ENCODE measurements at regions not wholly inside any gene's neighbourhood (a gene's known extent, or its start where the extent isn't known, plus 50 kb on each side); places are given as distances from the start of the nearest gene placed in this dataset.
"Not testable (repeated sequence)": the region's sequence is repeated elsewhere in the genome, so short reads cannot be mapped to it uniquely, and the experiment has no call there.

DNA sequence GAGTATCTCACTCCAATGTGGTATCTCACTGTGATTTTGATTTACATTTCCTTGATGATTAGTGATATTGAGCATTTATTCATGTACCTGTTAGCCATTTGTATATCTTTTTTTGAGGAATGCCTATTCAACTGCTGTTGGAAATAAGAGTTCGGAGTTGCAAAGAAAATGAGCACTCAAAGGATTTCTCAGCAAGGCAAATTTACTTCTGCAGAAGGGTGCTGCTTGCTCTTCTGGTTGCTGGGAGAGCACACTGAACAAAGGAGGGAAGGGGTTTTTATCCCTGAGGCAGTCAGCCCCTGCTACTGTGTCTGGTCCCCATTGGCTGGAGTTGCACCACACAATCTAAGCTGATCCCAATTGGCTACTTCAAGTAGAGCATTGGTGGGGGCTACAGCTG is 822.4 kb upstream of the ADGRB3 start:
- Histone ChIP-seq H3K27ac (replicated peaks) (no peak overlapping the region), H3K36me3 (no peaks in the 10 kb centered on the region), H3K9me3 (replicated peaks) (peaks cover 54% of the 10 kb centered on the region), H3K4me1 (no peaks in the 10 kb centered on the region), H3K4me3 (no peak overlapping the region), H3K27me3 (ENCODE audit: low read depth) (no peaks in the 10 kb centered on the region)
- no peak for DNase-seq
- intact Hi-C loops (cut with micrococcal nuclease): no loop called here
- no peak for TF ChIP-seq CTCF (IDR thresholded peaks at IDR 0.05; ENCODE audit: borderline replicate concordance)

DNA sequence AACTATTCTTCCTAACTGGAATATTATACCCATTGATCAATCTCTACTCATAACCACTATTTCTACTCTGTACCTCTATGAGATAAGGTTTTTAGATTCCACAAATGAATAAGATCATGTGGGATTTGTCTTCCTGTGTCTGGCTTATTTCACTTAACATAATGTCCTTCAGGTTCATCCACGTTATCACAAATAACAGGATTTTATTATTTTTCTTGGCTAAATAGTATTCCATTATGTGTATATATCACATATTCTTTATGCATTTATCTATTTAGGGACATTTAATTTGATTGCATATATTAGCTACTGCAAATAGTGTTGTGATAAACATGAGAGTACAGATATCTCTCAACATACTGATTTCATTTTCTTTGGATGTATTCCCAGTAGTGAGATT is 823.0 kb upstream of the ADGRB3 start:
- H3K4me3 ChIP-seq: no peak overlapping the region
- DNase-seq: no peak
- H3K9me3 ChIP-seq (replicated peaks): peaks cover 54% of the 10 kb centered on the region
- no peak for TF ChIP-seq CTCF (IDR thresholded peaks at IDR 0.05; ENCODE audit: borderline replicate concordance)
- no peaks in the 10 kb centered on the region for H3K4me1 ChIP-seq
- intact Hi-C loops (cut with micrococcal nuclease): no loop called here
- H3K27me3 ChIP-seq (ENCODE audit: low read depth): no peaks in the 10 kb centered on the region
- H3K36me3 ChIP-seq: no peaks in the 10 kb centered on the region
- H3K27ac ChIP-seq (replicated peaks): no peak overlapping the region

GRCh38 chr6:67811239-67812037 is 823.6 kb upstream of the ADGRB3 start:
- no peak for DNase-seq
- Histone ChIP-seq H3K4me1 (no peaks in the 10 kb centered on the region), H3K9me3 (replicated peaks) (peaks cover 60% of the 10 kb centered on the region), H3K4me3 (no peak overlapping the region), H3K36me3 (no peaks in the 10 kb centered on the region), H3K27ac (replicated peaks) (no peak overlapping the region), H3K27me3 (ENCODE audit: low read depth) (no peaks in the 10 kb centered on the region)
- no peak for TF ChIP-seq CTCF (IDR thresholded peaks at IDR 0.05; ENCODE audit: borderline replicate concordance)
- intact Hi-C loops (cut with micrococcal nuclease): no loop called here

- intact Hi-C loops (cut with micrococcal nuclease); H3K36me3 ChIP-seq: not testable (repeated sequence)
Measured at GRCh38 chr6:67804808-67805207, 830.3 kb upstream of the ADGRB3 start.

GRCh38 chr6:67802771-67803170 is 832.3 kb upstream of the ADGRB3 start:
- H3K27ac ChIP-seq (replicated peaks): no peak overlapping the region
- intact Hi-C loops (cut with micrococcal nuclease): no loop called here
- peaks cover 65% of the 10 kb centered on the region for H3K9me3 ChIP-seq (replicated peaks)
- no peaks in the 10 kb centered on the region for H3K36me3 ChIP-seq
- H3K27me3 ChIP-seq (ENCODE audit: low read depth): no peaks in the 10 kb centered on the region
- H3K4me3 ChIP-seq: no peak overlapping the region
- TF ChIP-seq CTCF (IDR thresholded peaks at IDR 0.05; ENCODE audit: borderline replicate concordance): no peak
- H3K4me1 ChIP-seq: no peaks in the 10 kb centered on the region
- no peak for DNase-seq

More at GRCh38 chr6:67804808-67805207, 830.3 kb upstream of the ADGRB3 start:
- H3K27me3 ChIP-seq (ENCODE audit: low read depth); H3K27ac ChIP-seq (replicated peaks); H3K4me1 ChIP-seq; H3K4me3 ChIP-seq; DNase-seq: not testable (repeated sequence)
- peaks cover 55% of the 10 kb centered on the region for H3K9me3 ChIP-seq (replicated peaks)

DNA sequence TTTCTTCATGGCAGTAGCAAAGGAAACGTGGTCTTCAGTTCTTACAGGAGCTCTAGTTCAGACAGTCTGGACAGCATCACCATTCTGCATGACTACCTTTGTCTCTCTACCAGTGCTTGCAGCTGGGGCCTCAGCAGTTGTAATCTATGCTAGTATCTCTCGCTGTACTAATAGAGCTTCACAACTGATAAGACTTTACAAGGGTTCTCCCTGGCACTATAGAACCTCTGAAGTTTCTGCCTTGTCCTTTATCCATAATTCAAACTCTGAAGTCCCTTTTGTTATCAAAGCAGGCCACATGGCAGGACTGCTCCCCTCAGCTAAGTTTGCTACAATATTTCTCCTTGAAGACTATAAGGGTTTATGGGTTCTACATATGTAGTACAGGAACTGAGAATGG is 842.1 kb upstream of the ADGRB3 start:
- no peak for TF ChIP-seq CTCF (IDR thresholded peaks at IDR 0.05; ENCODE audit: borderline replicate concordance)
- H3K4me1 ChIP-seq: no peaks in the 10 kb centered on the region
- H3K27me3 ChIP-seq (ENCODE audit: low read depth): no peaks in the 10 kb centered on the region
- no peak overlapping the region for H3K27ac ChIP-seq (replicated peaks)
- intact Hi-C loops (cut with micrococcal nuclease): no loop called here
- no peaks in the 10 kb centered on the region for H3K9me3 ChIP-seq (replicated peaks)
- no peaks in the 10 kb centered on the region for H3K36me3 ChIP-seq
- H3K4me3 ChIP-seq: no peak overlapping the region
- DNase-seq: no peak

Data from left ventricle myocardium inferior (tissue), 1 donor.